C4-2B (cell line): ENCODE measurements at regions not wholly inside any gene's neighbourhood (a gene's known extent, or its start where the extent isn't known, plus 50 kb on each side); places are given as distances from the start of the nearest gene placed in this dataset.

Experiments
- H3K27ac ChIP-seq: fragments of 450-650 bp; 2 replicates; pipeline ENCODE4 v1.5.1; 2017
- ZFX ChIP-seq: fragments of 450-650 bp; IDR thresholded peaks from 2 replicates; pipeline ENCODE4 v1.6.1; 2017
- TF ChIP-seq, protein P1 (sequence below): fragments of 450-650 bp; conservative IDR thresholded peaks from 2 replicates; pipeline ENCODE4 v1.5.1; 2017; ENCODE audit warnings: mild to moderate bottlenecking

DNA sequence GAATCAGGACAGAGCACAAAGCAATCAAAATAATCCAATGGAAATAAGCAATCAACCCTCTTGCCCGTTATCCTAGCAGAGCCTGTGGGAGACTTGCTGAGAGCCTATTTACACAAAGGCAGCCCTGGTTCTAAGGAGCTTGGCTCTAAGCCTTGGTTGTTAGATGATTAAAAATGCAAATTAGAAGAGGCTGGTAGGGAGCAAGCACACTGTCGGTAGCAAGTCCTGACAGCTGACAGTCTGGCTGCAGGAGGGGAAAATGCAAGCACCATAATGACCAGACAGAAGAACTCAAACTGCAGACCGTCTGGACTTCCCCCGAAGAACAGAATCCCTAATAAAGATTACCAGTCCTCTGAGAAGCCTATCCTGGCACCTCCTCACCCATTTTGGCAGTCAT is 131.8 kb upstream of the CTTNBP2 start:
- TF ChIP-seq, protein P1, sequence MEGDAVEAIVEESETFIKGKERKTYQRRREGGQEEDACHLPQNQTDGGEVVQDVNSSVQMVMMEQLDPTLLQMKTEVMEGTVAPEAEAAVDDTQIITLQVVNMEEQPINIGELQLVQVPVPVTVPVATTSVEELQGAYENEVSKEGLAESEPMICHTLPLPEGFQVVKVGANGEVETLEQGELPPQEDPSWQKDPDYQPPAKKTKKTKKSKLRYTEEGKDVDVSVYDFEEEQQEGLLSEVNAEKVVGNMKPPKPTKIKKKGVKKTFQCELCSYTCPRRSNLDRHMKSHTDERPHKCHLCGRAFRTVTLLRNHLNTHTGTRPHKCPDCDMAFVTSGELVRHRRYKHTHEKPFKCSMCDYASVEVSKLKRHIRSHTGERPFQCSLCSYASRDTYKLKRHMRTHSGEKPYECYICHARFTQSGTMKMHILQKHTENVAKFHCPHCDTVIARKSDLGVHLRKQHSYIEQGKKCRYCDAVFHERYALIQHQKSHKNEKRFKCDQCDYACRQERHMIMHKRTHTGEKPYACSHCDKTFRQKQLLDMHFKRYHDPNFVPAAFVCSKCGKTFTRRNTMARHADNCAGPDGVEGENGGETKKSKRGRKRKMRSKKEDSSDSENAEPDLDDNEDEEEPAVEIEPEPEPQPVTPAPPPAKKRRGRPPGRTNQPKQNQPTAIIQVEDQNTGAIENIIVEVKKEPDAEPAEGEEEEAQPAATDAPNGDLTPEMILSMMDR, result no peak
- TF ChIP-seq ZFX, result no peak

GRCh38 chr7:118006979-118007378 is 133.7 kb upstream of the CTTNBP2 start:
- no peak for TF ChIP-seq ZFX
- TF ChIP-seq, protein P1, result no peak
- no peak overlapping the region for H3K27ac ChIP-seq

More for the DNA sequence above, 131.8 kb upstream of the CTTNBP2 start:
- H3K27ac ChIP-seq, result no peak overlapping the region

DNA sequence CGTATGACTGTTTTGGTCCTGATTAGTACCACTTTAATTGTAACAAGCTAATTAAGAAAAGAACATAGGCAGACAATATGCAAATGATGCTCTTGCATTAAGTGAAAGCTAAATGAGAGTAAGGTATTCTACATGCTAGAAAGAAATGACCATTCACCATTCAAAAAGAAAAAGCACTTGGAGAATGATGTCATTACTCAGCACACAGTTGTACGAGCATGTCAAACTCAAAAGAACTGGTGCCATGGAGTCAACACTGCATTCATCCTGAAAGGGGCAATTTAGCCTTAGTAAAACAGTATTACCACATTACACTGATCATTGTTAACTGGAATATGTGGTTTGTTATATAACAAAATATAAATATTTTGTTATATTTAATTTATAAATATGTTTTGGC is 136.2 kb upstream of the CTTNBP2 start:
- no peak for TF ChIP-seq ZFX
- TF ChIP-seq, protein P1, result no peak
- no peak overlapping the region for H3K27ac ChIP-seq

- H3K27ac ChIP-seq, result no peak overlapping the region
- TF ChIP-seq ZFX, result no peak
- TF ChIP-seq, protein P1, result no peak
Measured at GRCh38 chr7:118011652-118012051, 138.4 kb upstream of the CTTNBP2 start.

- TF ChIP-seq ZFX, result no peak
- TF ChIP-seq, protein P1, result no peak
Measured at GRCh38 chr7:118013252-118014010, 140.2 kb upstream of the CTTNBP2 start.

DNA sequence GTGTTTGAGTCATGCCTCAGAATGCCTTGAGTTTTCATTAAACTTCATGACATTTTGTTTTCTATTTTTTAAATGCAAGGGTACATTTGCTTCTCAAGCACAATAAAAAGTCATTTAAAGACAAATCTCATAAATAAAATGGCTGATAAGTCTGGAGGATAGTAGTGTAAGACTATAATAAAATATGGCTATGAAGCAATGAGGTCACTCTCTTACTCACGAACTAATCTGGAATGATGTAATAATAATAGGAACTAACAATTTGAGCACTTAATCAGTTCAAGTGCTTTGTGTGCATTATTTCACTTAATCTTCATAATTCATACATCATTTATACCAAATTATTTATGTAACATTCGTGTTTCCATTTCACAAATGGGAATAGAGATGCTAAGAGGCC is 149.3 kb upstream of the CTTNBP2 start:
- no peak overlapping the region for H3K27ac ChIP-seq
- TF ChIP-seq, protein P1, result no peak
- no peak for TF ChIP-seq ZFX

More at GRCh38 chr7:118013252-118014010, 140.2 kb upstream of the CTTNBP2 start:
- H3K27ac ChIP-seq, result no peak overlapping the region

DNA sequence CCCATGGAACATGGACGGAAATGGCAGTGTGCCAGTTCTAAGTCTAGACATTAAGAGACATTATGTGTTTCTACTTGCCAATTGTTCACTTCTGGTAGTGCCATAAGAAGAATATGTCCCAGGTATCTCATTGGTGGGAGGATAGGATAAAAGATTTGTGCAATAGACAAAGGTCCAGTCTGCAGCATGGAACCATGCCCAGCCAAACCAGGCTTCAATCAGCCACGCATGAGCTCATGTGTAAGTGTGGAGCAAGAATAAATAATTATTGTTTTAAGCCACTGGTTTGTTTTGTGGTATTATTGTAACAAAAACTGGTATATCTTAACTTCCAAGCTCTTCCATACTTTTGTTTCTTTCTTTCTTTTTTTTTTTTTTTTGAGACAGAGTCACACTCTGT is 153.6 kb upstream of the CTTNBP2 start:
- TF ChIP-seq ZFX, result no peak
- TF ChIP-seq, protein P1, result no peak
- H3K27ac ChIP-seq, result no peak overlapping the region
